ENCODE measurements at regions not wholly inside any gene's neighbourhood (a gene's known extent, or its start where the extent isn't known, plus 50 kb on each side); places are given as distances from the start of the nearest gene placed in this dataset.

- no peak for DNase-seq (ENCODE audit: low read depth)
These were observed 323.3 kb upstream of the ZNF32 start for GRCh38 chr10:43971981-43972380.

- DNase-seq (ENCODE audit: low read depth) = no peak
These were observed 322.6 kb upstream of the ZNF32 start for GRCh38 chr10:43971306-43971705.

GRCh38 chr10:43970717-43971116 lies 322.0 kb upstream of the ZNF32 start:
- no peak for DNase-seq (ENCODE audit: low read depth)

DNA sequence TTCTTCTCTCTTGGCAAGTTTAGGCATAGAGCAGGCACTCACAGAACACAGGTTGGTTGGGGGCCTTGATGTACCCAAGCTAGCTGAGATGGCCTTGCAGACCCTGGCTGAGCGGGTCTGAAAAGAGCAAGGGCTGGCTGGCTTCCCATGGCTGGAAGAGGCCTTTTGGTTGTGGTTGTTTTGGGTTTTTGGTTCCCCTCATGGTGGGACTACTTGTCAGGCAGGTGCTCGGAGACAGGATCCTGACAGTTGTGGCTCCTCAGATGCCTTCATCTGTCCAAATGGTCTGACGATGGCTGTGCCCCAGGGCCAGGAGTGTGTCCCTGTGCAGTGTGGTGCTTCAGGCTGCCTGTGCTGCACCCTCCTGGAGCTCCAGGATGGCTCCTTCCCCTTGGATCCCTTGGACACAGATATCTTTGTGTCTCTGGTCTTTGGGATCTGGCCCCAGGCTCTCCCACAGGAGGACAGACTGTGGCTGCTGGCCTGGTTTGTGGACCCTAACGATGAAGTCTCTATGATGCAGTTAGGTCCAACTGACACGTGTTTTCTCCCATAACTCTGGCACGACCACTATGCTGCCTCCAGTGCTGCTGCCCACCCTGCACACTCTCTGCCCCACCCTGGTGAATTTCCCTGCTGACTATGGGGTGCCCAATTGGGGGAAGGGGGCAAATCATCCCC lies 321.5 kb upstream of the ZNF32 start:
- DNase-seq (ENCODE audit: low read depth) = no peak

DNA sequence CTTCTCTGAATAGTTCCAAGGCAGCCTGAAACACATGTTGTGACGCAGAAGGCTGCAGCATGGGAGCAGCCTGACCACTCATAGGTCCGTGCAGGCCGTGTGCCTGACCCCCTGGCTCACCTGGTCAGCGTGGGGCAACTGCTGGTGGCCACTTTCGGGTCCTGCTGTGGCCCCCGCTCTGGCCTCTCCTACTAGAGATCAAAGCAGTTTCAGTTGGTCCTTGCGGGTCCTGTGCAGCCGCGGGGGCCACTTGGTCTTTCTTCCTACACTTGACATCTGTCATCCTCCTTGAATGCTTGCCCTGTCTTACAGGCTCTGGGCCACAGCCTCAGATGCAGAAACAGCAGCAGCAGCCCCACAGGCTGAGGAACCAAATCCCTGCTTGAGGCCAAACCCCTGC lies 320.8 kb upstream of the ZNF32 start:
- DNase-seq (ENCODE audit: low read depth) = no peak

DNA sequence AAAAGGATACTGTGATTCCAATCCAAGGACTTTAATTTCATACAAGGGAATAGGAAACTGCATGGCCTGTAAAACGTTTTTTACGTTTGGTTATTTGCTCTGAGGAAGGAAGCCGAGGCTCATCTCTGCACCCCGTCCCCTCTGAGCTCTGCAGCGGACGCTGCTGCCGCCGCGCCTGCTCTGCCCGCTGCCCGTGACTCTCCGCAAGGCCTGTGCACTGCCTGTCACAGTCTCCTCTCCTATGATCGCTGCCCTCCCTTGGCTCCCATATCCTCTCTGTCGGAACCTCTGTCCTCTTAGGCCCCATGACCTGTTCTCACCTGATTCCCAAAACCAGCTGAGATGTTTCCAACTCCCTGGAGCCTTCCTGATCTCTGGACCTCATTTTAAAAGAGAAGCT lies 320.3 kb upstream of the ZNF32 start:
- DNase-seq (ENCODE audit: low read depth) = no peak

DNA sequence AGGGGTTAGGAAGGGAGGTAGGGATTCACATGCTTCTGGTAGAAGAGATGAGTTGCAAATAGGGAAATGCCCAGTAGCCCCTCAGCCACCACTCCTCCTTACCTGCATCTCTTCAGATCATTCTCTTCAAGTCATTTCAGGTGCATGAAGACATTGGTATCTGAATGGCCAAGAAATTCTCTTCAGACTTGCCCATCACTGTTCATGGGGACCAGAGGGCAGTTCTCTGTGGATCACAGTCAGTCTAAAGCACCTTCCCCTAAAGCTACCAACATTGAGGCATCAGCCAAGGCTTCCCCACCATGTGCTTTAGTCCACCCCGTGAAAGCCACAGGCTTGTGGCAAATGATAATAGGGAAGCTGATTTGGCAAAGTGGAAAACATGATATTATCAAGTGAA lies 319.4 kb upstream of the ZNF32 start:
- DNase-seq (ENCODE audit: low read depth) = no peak

- no peak for DNase-seq (ENCODE audit: low read depth)
These were observed 317.9 kb upstream of the ZNF32 start for GRCh38 chr10:43966571-43966965.

GRCh38 chr10:43965918-43966570 lies 317.4 kb upstream of the ZNF32 start:
- no peak for DNase-seq (ENCODE audit: low read depth)

- DNase-seq (ENCODE audit: low read depth) = no peak
These were observed 316.6 kb upstream of the ZNF32 start for GRCh38 chr10:43965033-43965917.

DNA sequence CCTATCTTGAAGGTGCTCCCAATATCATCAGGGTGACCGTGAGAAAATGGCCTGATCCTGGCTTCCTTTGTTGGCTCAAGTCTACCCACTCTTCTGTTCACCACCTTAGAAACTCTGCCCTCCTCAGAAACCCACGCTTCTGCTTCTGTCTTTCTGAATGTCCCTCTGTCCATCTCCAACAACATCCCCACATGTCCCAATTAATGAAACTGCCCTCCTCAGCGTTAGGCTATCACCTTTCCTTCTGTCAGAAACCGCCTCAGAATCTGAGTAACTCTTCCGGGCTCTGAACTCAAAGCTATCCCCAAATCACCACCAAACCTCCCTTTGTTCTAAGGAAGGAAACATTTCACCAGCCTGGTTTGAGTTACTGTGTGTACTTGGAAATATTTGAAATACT lies 315.8 kb upstream of the ZNF32 start:
- no peak for DNase-seq (ENCODE audit: low read depth)

DNA sequence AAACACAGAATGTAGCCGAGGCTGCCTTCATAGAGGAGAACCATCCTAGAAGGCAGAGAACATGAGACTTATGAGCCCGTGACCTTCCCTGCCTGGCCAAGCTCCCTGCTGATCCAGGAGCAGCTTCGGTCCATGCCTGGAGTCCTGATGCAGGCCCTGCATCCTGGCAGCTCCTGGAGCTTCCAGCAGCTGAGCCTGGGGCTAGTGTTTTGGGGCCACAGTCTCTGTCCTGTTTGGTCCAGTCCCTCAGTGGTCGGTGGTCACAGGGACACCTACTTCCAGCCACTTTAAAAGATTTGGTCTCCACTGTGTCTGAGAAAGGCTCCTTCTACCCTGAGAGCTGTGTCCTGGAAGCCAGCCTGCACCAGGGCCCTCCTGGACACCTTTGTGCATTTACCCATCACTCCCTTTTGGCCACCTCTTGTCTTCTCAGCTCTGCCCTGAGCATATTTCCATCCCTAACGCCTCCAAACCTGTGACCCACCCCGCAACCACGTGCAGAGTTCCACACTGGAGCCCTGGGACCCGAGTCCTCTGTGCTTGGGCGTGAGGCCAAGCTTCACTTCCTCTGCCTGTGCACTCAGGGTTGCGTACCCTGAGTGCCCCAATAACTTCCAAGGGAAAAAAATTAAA lies 315.2 kb upstream of the ZNF32 start:
- DNase-seq (ENCODE audit: low read depth) = no peak

- no peak for DNase-seq (ENCODE audit: low read depth)
These were observed 314.7 kb upstream of the ZNF32 start for GRCh38 chr10:43963379-43963778.

GRCh38 chr10:43962346-43963191 lies 313.9 kb upstream of the ZNF32 start:
- no peak for DNase-seq (ENCODE audit: low read depth)

DNA sequence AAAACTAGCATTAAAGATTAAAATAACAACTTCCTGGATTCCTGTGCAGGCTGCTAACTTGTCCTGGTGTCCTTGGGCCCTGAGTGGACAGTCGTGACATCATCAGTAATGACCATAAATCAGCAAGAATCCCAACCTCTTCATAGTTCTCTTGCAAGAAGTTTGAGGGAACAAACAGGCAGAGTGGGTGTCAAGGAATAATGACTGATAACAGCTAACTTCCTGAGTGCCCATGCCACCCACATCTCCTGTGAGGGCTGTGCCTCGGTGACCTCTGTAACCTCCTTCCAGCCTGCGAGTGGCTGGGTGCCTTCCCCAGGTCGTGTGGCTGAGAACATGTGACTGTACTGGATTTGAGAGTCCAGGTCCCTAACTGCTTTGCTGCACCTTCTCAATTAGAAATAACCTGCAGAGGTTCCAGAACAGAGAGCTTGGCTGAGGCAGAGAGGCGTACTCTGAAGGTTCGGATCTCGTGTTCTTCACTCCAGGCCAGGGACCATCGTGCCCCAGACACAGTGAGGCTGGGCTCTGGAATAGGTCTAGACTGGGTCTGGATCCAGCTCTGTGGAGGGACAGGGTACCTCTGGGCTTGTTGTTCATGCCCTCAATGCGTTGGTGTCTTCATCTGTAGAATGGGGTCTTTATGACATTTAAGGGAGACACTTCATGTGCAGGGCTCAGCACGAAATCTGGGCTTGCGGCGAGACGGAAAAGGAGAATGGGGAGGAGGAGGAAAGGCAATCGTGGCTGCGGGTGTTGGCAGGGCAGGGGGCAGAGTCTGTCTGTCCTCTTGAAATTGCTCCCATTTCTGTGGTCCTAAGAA lies 313.1 kb upstream of the ZNF32 start:
- no peak for DNase-seq (ENCODE audit: low read depth)

DNA sequence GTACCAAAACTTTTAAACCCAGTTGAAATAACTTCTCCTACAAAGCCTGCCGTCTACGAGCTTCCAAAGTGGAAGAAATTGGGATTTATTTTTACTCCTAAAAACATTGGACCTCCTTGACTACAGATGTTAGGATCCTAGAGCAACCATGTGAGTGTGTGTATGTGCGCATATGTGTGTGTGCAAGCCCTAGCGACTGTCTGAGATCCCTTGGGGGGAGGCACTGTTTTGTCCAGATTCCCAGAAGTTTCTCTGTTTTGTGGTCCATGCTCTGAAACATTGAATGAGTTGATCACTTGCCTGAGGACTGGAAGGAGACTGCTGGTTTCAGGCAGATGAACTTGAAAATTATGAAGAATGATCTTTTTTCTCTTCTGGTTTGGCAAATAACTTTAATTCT lies 312.3 kb upstream of the ZNF32 start:
- no peak for DNase-seq (ENCODE audit: low read depth)

GRCh38 chr10:43960477-43960876 lies 311.8 kb upstream of the ZNF32 start:
- no peak for DNase-seq (ENCODE audit: low read depth)

- no peak for DNase-seq (ENCODE audit: low read depth)
These were observed 311.4 kb upstream of the ZNF32 start for GRCh38 chr10:43960135-43960415.

GRCh38 chr10:43959364-43960134 lies 310.9 kb upstream of the ZNF32 start:
- DNase-seq (ENCODE audit: low read depth) = no peak

DNA sequence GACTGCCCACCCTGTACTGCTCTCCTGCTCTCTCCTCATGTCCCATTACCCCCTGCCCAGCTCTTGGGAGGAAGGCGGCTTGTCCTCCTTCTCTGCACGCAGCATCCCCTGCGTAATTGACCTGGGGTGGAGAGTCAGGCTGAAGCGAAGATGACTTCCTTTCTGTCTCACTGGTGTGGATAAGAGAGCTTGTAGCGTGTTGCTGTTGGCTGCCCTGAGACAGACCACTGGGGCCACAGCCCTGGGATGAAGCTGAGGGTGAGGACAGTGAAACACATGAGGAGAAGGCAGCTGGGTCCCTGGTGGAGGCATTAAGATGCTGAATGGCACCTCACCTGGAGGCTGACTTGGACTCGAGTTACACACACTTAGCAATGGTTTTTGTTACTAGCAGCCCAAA lies 310.3 kb upstream of the ZNF32 start:
- no peak for DNase-seq (ENCODE audit: low read depth)

Measured in stimulated activated CD8-positive, alpha-beta memory T cell treated with anti-CD3 and anti-CD28 coated beads, Interleukin-7, amount 100 ng/mL, for 24 hours (primary cell).